Uterus (tissue), 2 donors: ENCODE measurements at regions not wholly inside any gene's neighbourhood (a gene's known extent, or its start where the extent isn't known, plus 50 kb on each side); places are given as distances from the start of the nearest gene placed in this dataset.

Source experiments
- CTCF ChIP-seq, 4 experiments: fragments of 200-600 bp in 2 of 4; fragments of 450-650 bp in 2 of 4; sonication (generic) in 2 of 4; IDR thresholded peaks; one replicate each; pipeline ENCODE4 v1.5.1; 2016 to 2019; ENCODE audit warnings: antibody characterized with exemption in 4 of 4, mild to moderate bottlenecking in 2 of 4, moderate library complexity in 1 of 4
- POLR2A ChIP-seq, 2 donors: fragments of 450-650 bp; IDR thresholded peaks; one replicate each; pipeline ENCODE4 v1.6.1; 2016; ENCODE audit warnings: antibody characterized with exemption in 2 of 2, mild to moderate bottlenecking in 1 of 2, moderate library complexity in 1 of 2

DNA sequence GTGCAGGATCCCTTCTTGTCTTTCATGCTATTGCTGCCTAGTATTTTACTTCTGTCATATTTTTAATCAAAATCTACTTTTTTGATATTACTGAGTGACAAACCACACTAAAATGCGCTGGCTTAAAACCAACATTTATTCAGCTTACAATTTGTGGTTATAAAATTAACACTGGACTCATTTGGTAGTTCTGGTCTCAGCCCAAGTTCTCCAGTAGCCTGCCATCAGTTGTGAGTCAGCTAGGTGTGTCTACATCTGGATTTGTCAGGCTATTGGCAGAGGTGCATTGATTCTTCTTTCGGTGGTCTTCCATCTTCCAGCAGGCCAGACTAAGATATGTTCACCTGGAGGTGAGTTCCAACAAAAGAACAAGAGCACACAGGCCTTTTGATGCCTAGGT lies 765.1 kb upstream of the FBXO33 start:
- TF ChIP-seq CTCF (IDR thresholded peaks at IDR 0.05) (no peak), POLR2A (IDR thresholded peaks at IDR 0.05) (no peak)
